T-helper 2 cell treated with Interferon-gamma antibody and Interleukin-4, amounts not matched to agents 5 μg/mL and 100 μg/mL, for 36 hours (primary cell): ENCODE measurements at regions not wholly inside any gene's neighbourhood (a gene's known extent, or its start where the extent isn't known, plus 50 kb on each side); places are given as distances from the start of the nearest gene placed in this dataset.
"Not testable (repeated sequence)": the region's sequence is repeated elsewhere in the genome, so short reads cannot be mapped to it uniquely, and the experiment has no call there.

Experiments
- DNase-seq: peaks from one replicate; pipeline ENCODE4 v3.0.0; 2021; ENCODE audit warnings: low spot score
- H3K27ac Mint-ChIP-seq: one replicate; pipeline ENCODE4 v1.8.0; 2021; ENCODE audit warnings: mild to moderate bottlenecking, mixed read lengths
- H3K27me3 Mint-ChIP-seq: one replicate; pipeline ENCODE4 v1.8.0; 2021; ENCODE audit warnings: low read depth, mixed read lengths
- H3K36me3 Mint-ChIP-seq: one replicate; pipeline ENCODE4 v1.8.0; 2021; ENCODE audit warnings: low read depth, mixed read lengths
- H3K4me1 Mint-ChIP-seq: one replicate; pipeline ENCODE4 v1.8.0; 2021; ENCODE audit warnings: low read depth, mixed read lengths
- H3K4me3 Mint-ChIP-seq: one replicate; pipeline ENCODE4 v1.8.0; 2022; ENCODE audit warnings: mild to moderate bottlenecking, moderate library complexity, mixed read lengths
- H3K9me3 Mint-ChIP-seq: one replicate; pipeline ENCODE4 v1.8.0; 2021; ENCODE audit warnings: mixed read lengths

DNA sequence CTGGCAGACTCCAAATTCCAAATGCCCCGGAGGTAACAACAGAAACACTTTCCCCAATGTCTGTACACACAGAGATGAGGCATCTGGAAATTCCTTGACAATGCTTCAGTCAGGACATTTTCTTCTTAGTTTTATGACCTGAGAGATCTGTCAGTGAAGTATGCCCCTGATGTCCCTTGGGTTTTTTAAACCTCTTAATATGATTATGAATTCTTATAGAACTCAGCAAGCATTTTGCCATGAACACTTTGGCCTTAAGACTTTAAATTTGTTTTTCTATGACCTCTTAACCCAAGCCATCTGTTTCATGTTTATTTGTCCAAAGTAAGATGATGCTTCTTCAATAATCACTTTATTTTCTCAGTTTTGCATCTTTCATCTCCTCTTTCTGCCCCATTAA lies 1206.2 kb downstream of the GATA3 start:
- H3K27ac Mint-ChIP-seq = no peak overlapping the region
- H3K4me1 Mint-ChIP-seq = peaks cover 4% of the 10 kb centered on the region
- no peaks in the 10 kb centered on the region for H3K36me3 Mint-ChIP-seq
- H3K4me3 Mint-ChIP-seq = no peak overlapping the region
- no peak for DNase-seq
- H3K9me3 Mint-ChIP-seq = no peaks in the 10 kb centered on the region
- peaks cover 48% of the 10 kb centered on the region for H3K27me3 Mint-ChIP-seq

DNA sequence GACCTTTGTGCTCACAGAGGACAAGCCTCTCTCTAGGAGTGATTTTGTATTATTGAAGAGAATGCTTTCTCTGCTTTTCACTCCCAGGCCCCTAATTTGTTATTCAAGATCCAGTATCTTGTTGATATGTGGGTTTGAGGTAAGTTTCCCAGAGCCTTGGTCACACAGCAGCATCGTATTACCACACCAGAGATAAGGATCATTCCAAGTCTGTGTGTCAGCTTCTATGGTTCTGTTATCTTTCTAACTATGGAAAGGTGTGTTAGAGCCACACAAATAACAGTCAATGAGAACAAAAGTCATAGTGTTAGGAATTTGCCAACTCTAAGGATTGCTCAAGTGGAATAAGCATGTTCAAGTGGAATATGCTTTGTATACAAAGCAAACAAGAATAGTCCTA lies 1208.3 kb downstream of the GATA3 start:
- DNase-seq = no peak
- Mint-ChIP-seq H3K9me3 (no peaks in the 10 kb centered on the region), H3K27ac (no peak overlapping the region), H3K4me1 (peaks cover 4% of the 10 kb centered on the region), H3K36me3 (no peaks in the 10 kb centered on the region), H3K27me3 (peaks cover 39% of the 10 kb centered on the region), H3K4me3 (no peak overlapping the region)

DNA sequence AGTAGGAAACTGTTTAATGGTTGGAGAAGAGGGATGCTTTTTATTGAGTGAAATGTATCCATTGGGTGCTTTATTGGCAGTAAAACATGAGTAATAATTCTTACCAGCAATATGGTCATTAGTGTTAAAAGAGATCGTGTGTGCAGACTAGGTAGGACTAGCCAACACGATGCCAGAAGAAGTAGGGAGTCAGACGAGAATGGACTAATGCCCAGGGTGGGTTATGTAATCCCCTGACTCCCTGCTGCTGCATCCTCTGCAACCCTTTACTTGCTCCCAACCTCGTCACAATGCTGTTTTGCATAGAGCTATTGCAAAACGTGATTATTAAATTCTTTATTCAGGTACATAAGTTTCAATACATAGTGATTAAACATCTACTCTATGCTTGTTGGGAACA lies 1213.7 kb downstream of the GATA3 start:
- Mint-ChIP-seq H3K9me3 (no peaks in the 10 kb centered on the region), H3K27me3 (peaks cover 28% of the 10 kb centered on the region), H3K4me3 (no peak overlapping the region), H3K4me1 (peaks cover 3% of the 10 kb centered on the region), H3K27ac (no peak overlapping the region), H3K36me3 (no peaks in the 10 kb centered on the region)
- DNase-seq = no peak

- not testable (repeated sequence) for DNase-seq, H3K36me3 Mint-ChIP-seq, H3K4me3 Mint-ChIP-seq, H3K27ac Mint-ChIP-seq, H3K4me1 Mint-ChIP-seq, H3K9me3 Mint-ChIP-seq
- peaks cover 19% of the 10 kb centered on the region for H3K27me3 Mint-ChIP-seq
Observed at GRCh38 chr10:9273126-9273833, 1218.8 kb downstream of the GATA3 start.

GRCh38 chr10:9274206-9274755 lies 1219.8 kb downstream of the GATA3 start:
- DNase-seq = no peak
- no peak overlapping the region for H3K27ac Mint-ChIP-seq
- no peak overlapping the region for H3K4me3 Mint-ChIP-seq
- peaks cover 18% of the 10 kb centered on the region for H3K27me3 Mint-ChIP-seq
- H3K36me3 Mint-ChIP-seq = no peaks in the 10 kb centered on the region
- H3K4me1 Mint-ChIP-seq = peaks cover 3% of the 10 kb centered on the region
- H3K9me3 Mint-ChIP-seq = no peaks in the 10 kb centered on the region

GRCh38 chr10:9275861-9276260 lies 1221.4 kb downstream of the GATA3 start:
- Mint-ChIP-seq H3K27me3 (peaks cover 9% of the 10 kb centered on the region), H3K4me1 (peaks cover 3% of the 10 kb centered on the region), H3K9me3 (peaks cover 3% of the 10 kb centered on the region), H3K4me3 (no peak overlapping the region), H3K36me3 (no peaks in the 10 kb centered on the region), H3K27ac (no peak overlapping the region)
- DNase-seq = no peak

- no peaks in the 10 kb centered on the region for H3K36me3 Mint-ChIP-seq
- no peaks in the 10 kb centered on the region for H3K27me3 Mint-ChIP-seq
- DNase-seq = no peak
- no peak overlapping the region for H3K4me3 Mint-ChIP-seq
- H3K27ac Mint-ChIP-seq = no peak overlapping the region
- H3K4me1 Mint-ChIP-seq = peaks cover 5% of the 10 kb centered on the region
- H3K9me3 Mint-ChIP-seq = peaks cover 5% of the 10 kb centered on the region
Observed at GRCh38 chr10:9285690-9286089, 1231.2 kb downstream of the GATA3 start.

DNA sequence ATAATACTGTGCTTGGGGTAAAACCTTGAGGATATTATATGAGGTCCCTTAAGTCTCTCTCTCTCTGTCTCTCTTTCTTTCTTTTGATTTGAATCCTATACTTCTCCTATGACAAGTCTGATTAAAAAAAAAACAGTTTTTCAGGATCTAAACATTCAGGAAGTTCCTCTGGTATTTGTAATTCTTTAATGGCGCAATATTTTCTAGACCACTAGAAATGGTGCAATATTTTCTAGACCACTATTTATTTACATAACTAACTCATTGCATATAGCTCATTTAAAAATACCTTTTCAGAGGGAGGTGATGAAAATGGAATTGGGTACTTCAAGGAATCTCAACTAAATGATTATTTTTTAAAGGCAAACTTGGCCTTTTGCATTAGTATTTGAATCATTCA lies 1235.3 kb downstream of the GATA3 start:
- Mint-ChIP-seq H3K9me3 (no peaks in the 10 kb centered on the region), H3K4me1 (peaks cover 11% of the 10 kb centered on the region), H3K4me3 (no peak overlapping the region), H3K27ac (no peak overlapping the region), H3K36me3 (no peaks in the 10 kb centered on the region), H3K27me3 (no peaks in the 10 kb centered on the region)
- no peak for DNase-seq

DNA sequence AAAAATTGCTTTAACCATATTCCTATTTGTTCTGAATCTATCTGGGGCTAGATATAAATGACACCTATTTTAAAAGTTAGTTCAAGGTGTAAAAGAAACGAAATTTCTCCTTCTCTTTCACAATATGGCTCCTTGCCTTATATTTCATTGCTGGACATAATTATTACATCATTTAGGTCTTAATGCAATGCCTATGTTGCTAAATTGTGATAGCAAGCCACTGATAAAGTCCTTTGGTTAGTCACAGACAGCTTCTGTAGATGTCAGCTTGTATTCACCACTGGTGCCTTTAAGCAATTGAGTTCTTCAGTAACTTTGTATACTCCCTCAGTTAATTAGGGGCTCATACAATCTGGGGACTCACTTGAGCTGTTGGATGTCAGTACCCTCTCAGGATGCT lies 1236.6 kb downstream of the GATA3 start:
- H3K4me1 Mint-ChIP-seq = peaks cover 19% of the 10 kb centered on the region
- no peaks in the 10 kb centered on the region for H3K9me3 Mint-ChIP-seq
- no peak overlapping the region for H3K27ac Mint-ChIP-seq
- H3K36me3 Mint-ChIP-seq = no peaks in the 10 kb centered on the region
- DNase-seq = no peak
- H3K4me3 Mint-ChIP-seq = no peak overlapping the region
- H3K27me3 Mint-ChIP-seq = no peaks in the 10 kb centered on the region

GRCh38 chr10:9294132-9294663 lies 1239.7 kb downstream of the GATA3 start:
- Mint-ChIP-seq H3K36me3 (no peaks in the 10 kb centered on the region), H3K9me3 (no peaks in the 10 kb centered on the region), H3K27ac (peak overlapping the region; percentile 27), H3K4me1 (peaks cover 19% of the 10 kb centered on the region), H3K27me3 (no peaks in the 10 kb centered on the region), H3K4me3 (no peak overlapping the region)
- no peak for DNase-seq

- peak overlapping the region; percentile 22 for H3K4me3 Mint-ChIP-seq
Observed at GRCh38 chr10:9294865-9295264, 1240.4 kb downstream of the GATA3 start.

GRCh38 chr10:9296190-9296589 lies 1241.7 kb downstream of the GATA3 start:
- DNase-seq = no peak
- Mint-ChIP-seq H3K27ac (no peak overlapping the region), H3K4me1 (peaks cover 19% of the 10 kb centered on the region), H3K27me3 (no peaks in the 10 kb centered on the region), H3K9me3 (no peaks in the 10 kb centered on the region), H3K4me3 (no peak overlapping the region), H3K36me3 (no peaks in the 10 kb centered on the region)

More at GRCh38 chr10:9294865-9295264, 1240.4 kb downstream of the GATA3 start:
- Mint-ChIP-seq H3K36me3 (no peaks in the 10 kb centered on the region), H3K4me1 (peaks cover 19% of the 10 kb centered on the region), H3K27ac (no peak overlapping the region), H3K9me3 (no peaks in the 10 kb centered on the region), H3K27me3 (no peaks in the 10 kb centered on the region)
- DNase-seq = peak; percentile 48

GRCh38 chr10:9297580-9297979 lies 1243.1 kb downstream of the GATA3 start:
- no peak overlapping the region for H3K4me3 Mint-ChIP-seq
- H3K4me1 Mint-ChIP-seq = peaks cover 23% of the 10 kb centered on the region
- DNase-seq = no peak
- H3K27me3 Mint-ChIP-seq = no peaks in the 10 kb centered on the region
- no peak overlapping the region for H3K27ac Mint-ChIP-seq
- H3K36me3 Mint-ChIP-seq = no peaks in the 10 kb centered on the region
- no peaks in the 10 kb centered on the region for H3K9me3 Mint-ChIP-seq

- no peak for DNase-seq
- H3K4me1 Mint-ChIP-seq = peaks cover 10% of the 10 kb centered on the region
- no peaks in the 10 kb centered on the region for H3K36me3 Mint-ChIP-seq
- no peaks in the 10 kb centered on the region for H3K27me3 Mint-ChIP-seq
- H3K4me3 Mint-ChIP-seq = no peak overlapping the region
- H3K27ac Mint-ChIP-seq = no peak overlapping the region
- no peaks in the 10 kb centered on the region for H3K9me3 Mint-ChIP-seq
Observed at GRCh38 chr10:9299966-9300365, 1245.5 kb downstream of the GATA3 start.

DNA sequence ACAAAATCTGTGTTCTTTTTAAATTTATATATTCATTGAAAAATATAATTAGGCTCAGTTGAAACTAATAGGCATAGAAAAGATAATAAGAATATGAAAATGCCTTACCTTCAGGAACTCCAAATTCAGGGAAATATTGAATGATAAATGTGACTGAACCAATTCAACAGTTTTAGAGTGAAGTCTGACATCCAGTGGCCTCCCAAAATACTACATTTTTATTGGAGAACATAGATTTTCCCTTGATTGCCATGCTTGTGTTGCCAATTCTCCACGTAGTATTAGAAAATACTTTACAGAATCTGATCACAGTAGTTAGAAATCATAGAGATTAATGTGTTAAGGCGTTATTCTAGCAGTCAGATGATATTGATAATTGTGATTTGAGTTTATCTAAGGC lies 1246.7 kb downstream of the GATA3 start:
- DNase-seq = no peak
- no peaks in the 10 kb centered on the region for H3K9me3 Mint-ChIP-seq
- peaks cover 3% of the 10 kb centered on the region for H3K4me1 Mint-ChIP-seq
- no peak overlapping the region for H3K27ac Mint-ChIP-seq
- H3K4me3 Mint-ChIP-seq = no peak overlapping the region
- H3K36me3 Mint-ChIP-seq = no peaks in the 10 kb centered on the region
- H3K27me3 Mint-ChIP-seq = peaks cover 5% of the 10 kb centered on the region
